PFSK-1 (cell line): ENCODE measurements at regions not wholly inside any gene's neighbourhood (a gene's known extent, or its start where the extent isn't known, plus 50 kb on each side); places are given as distances from the start of the nearest gene placed in this dataset.

ENCODE experiments used
- POLR2AphosphoS5 ChIP-seq: IDR thresholded peaks from 2 replicates; pipeline ENCODE4 v1.6.1; 2012; ENCODE audit warnings: low read depth, mild to moderate bottlenecking, control low read depth, low read length, moderate library complexity
- SIN3A ChIP-seq: IDR thresholded peaks from 2 replicates; pipeline ENCODE4 v1.6.1; 2012; ENCODE audit warnings: mild to moderate bottlenecking, low read length, moderate library complexity, borderline replicate concordance; ENCODE audit not compliant: insufficient read depth

GRCh38 chr12:60758224-60758623 lies 1162.4 kb downstream of the SLC16A7 start:
- no peak for TF ChIP-seq SIN3A
- TF ChIP-seq POLR2AphosphoS5, result no peak
